ENCODE measurements at regions not wholly inside any gene's neighbourhood (a gene's known extent, or its start where the extent isn't known, plus 50 kb on each side); places are given as distances from the start of the nearest gene placed in this dataset.

DNA sequence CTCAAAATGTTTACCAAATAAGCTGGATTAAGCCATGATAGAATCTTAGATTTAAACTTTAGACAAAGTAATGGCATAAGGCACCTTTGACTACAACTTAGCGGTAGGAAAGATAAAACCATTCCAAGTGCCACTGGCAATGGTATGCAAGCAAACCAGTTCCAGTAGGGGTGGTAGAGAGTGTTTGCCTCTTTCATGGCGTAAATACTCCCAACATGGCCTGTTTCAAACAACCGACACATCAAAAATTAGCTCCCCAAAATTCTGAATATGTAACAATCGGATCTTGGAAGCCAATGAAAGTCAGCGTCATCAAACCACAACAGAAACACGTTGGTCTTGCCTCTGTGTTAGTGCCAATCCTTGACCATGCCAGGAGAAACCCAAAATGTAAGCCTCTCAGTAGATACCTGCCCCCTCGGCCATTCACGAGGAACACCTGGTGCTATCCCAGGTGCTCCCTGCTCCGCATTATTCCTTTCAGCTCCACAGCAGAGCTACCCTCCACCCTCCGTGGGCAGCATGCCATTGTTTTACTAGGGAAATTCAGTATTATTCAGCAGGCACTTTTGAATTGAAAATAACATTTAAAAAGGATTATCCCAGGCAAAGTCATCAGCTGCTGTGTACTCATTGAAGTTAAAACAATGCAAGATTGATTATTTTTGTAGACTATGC lies 307.8 kb upstream of the CDH11 start:
- Mint-ChIP-seq H3K4me1 (ENCODE audit: low read depth) (no peaks in the 10 kb centered on the region), H3K9me3 (peaks cover 10% of the 10 kb centered on the region), H3K27ac (no peak overlapping the region), H3K27me3 (no peaks in the 10 kb centered on the region), H3K36me3 (ENCODE audit: low read depth) (no peaks in the 10 kb centered on the region), H3K4me3 (no peak overlapping the region)
- no peak for DNase-seq

- Mint-ChIP-seq H3K4me1 (ENCODE audit: low read depth) (no peaks in the 10 kb centered on the region), H3K4me3 (no peak overlapping the region), H3K27me3 (no peaks in the 10 kb centered on the region), H3K27ac (no peak overlapping the region), H3K9me3 (peaks cover 27% of the 10 kb centered on the region), H3K36me3 (ENCODE audit: low read depth) (no peaks in the 10 kb centered on the region)
- DNase-seq: no peak
These were observed 304.6 kb upstream of the CDH11 start for GRCh38 chr16:65426484-65426883.

GRCh38 chr16:65422934-65423333 lies 301.1 kb upstream of the CDH11 start:
- H3K9me3 Mint-ChIP-seq: peaks cover 35% of the 10 kb centered on the region
- DNase-seq: no peak
- no peaks in the 10 kb centered on the region for H3K4me1 Mint-ChIP-seq (ENCODE audit: low read depth)
- H3K4me3 Mint-ChIP-seq: no peak overlapping the region
- no peaks in the 10 kb centered on the region for H3K36me3 Mint-ChIP-seq (ENCODE audit: low read depth)
- H3K27me3 Mint-ChIP-seq: no peaks in the 10 kb centered on the region
- H3K27ac Mint-ChIP-seq: no peak overlapping the region

- no peaks in the 10 kb centered on the region for H3K36me3 Mint-ChIP-seq (ENCODE audit: low read depth)
- no peak overlapping the region for H3K4me3 Mint-ChIP-seq
- no peak overlapping the region for H3K27ac Mint-ChIP-seq
- H3K9me3 Mint-ChIP-seq: peaks cover 38% of the 10 kb centered on the region
- H3K27me3 Mint-ChIP-seq: no peaks in the 10 kb centered on the region
- DNase-seq: no peak
- no peaks in the 10 kb centered on the region for H3K4me1 Mint-ChIP-seq (ENCODE audit: low read depth)
These were observed 299.7 kb upstream of the CDH11 start for GRCh38 chr16:65421596-65421995.

- Mint-ChIP-seq H3K4me1 (ENCODE audit: low read depth) (no peaks in the 10 kb centered on the region), H3K27ac (no peak overlapping the region)
These were observed 296.6 kb upstream of the CDH11 start for GRCh38 chr16:65418435-65418834.

GRCh38 chr16:65415460-65415859 lies 293.6 kb upstream of the CDH11 start:
- no peaks in the 10 kb centered on the region for H3K4me1 Mint-ChIP-seq (ENCODE audit: low read depth)
- H3K4me3 Mint-ChIP-seq: no peak overlapping the region
- peaks cover 18% of the 10 kb centered on the region for H3K9me3 Mint-ChIP-seq
- H3K27ac Mint-ChIP-seq: no peak overlapping the region
- no peaks in the 10 kb centered on the region for H3K27me3 Mint-ChIP-seq
- no peak for DNase-seq
- no peaks in the 10 kb centered on the region for H3K36me3 Mint-ChIP-seq (ENCODE audit: low read depth)

More at GRCh38 chr16:65418435-65418834, 296.6 kb upstream of the CDH11 start:
- DNase-seq: no peak
- Mint-ChIP-seq H3K36me3 (ENCODE audit: low read depth) (no peaks in the 10 kb centered on the region), H3K4me3 (no peak overlapping the region), H3K27me3 (no peaks in the 10 kb centered on the region), H3K9me3 (peaks cover 30% of the 10 kb centered on the region)

GRCh38 chr16:65414284-65414984 lies 292.6 kb upstream of the CDH11 start:
- DNase-seq: no peak
- Mint-ChIP-seq H3K9me3 (peaks cover 16% of the 10 kb centered on the region), H3K27ac (no peak overlapping the region), H3K36me3 (ENCODE audit: low read depth) (no peaks in the 10 kb centered on the region), H3K4me3 (no peak overlapping the region), H3K27me3 (no peaks in the 10 kb centered on the region), H3K4me1 (ENCODE audit: low read depth) (no peaks in the 10 kb centered on the region)

- Mint-ChIP-seq H3K27me3 (no peaks in the 10 kb centered on the region), H3K4me1 (ENCODE audit: low read depth) (no peaks in the 10 kb centered on the region), H3K4me3 (no peak overlapping the region), H3K27ac (no peak overlapping the region), H3K9me3 (peaks cover 12% of the 10 kb centered on the region), H3K36me3 (ENCODE audit: low read depth) (no peaks in the 10 kb centered on the region)
- DNase-seq: no peak
These were observed 292.0 kb upstream of the CDH11 start for GRCh38 chr16:65413861-65414260.

GRCh38 chr16:65410801-65411200 lies 288.9 kb upstream of the CDH11 start:
- no peaks in the 10 kb centered on the region for H3K36me3 Mint-ChIP-seq (ENCODE audit: low read depth)
- H3K27me3 Mint-ChIP-seq: no peaks in the 10 kb centered on the region
- H3K4me1 Mint-ChIP-seq (ENCODE audit: low read depth): no peaks in the 10 kb centered on the region
- peaks cover 13% of the 10 kb centered on the region for H3K9me3 Mint-ChIP-seq
- H3K27ac Mint-ChIP-seq: no peak overlapping the region
- no peak overlapping the region for H3K4me3 Mint-ChIP-seq
- no peak for DNase-seq

- H3K9me3 Mint-ChIP-seq: peaks cover 13% of the 10 kb centered on the region
- H3K36me3 Mint-ChIP-seq (ENCODE audit: low read depth): no peaks in the 10 kb centered on the region
- H3K27me3 Mint-ChIP-seq: no peaks in the 10 kb centered on the region
- H3K27ac Mint-ChIP-seq: no peak overlapping the region
- no peak for DNase-seq
- H3K4me3 Mint-ChIP-seq: no peak overlapping the region
- H3K4me1 Mint-ChIP-seq (ENCODE audit: low read depth): no peaks in the 10 kb centered on the region
These were observed 287.6 kb upstream of the CDH11 start for GRCh38 chr16:65409510-65409909.

GRCh38 chr16:65406933-65407332 lies 285.1 kb upstream of the CDH11 start:
- peaks cover 7% of the 10 kb centered on the region for H3K9me3 Mint-ChIP-seq
- H3K36me3 Mint-ChIP-seq (ENCODE audit: low read depth): no peaks in the 10 kb centered on the region
- no peak for DNase-seq
- no peak overlapping the region for H3K4me3 Mint-ChIP-seq
- H3K4me1 Mint-ChIP-seq (ENCODE audit: low read depth): no peaks in the 10 kb centered on the region
- no peak overlapping the region for H3K27ac Mint-ChIP-seq
- no peaks in the 10 kb centered on the region for H3K27me3 Mint-ChIP-seq

GRCh38 chr16:65406116-65406515 lies 284.3 kb upstream of the CDH11 start:
- DNase-seq: no peak
- Mint-ChIP-seq H3K9me3 (peaks cover 7% of the 10 kb centered on the region), H3K36me3 (ENCODE audit: low read depth) (no peaks in the 10 kb centered on the region), H3K27ac (no peak overlapping the region), H3K27me3 (no peaks in the 10 kb centered on the region), H3K4me3 (no peak overlapping the region), H3K4me1 (ENCODE audit: low read depth) (no peaks in the 10 kb centered on the region)

GRCh38 chr16:65394281-65394680 lies 272.4 kb upstream of the CDH11 start:
- no peak for DNase-seq
- no peaks in the 10 kb centered on the region for H3K27me3 Mint-ChIP-seq
- no peaks in the 10 kb centered on the region for H3K4me1 Mint-ChIP-seq (ENCODE audit: low read depth)
- no peak overlapping the region for H3K4me3 Mint-ChIP-seq
- H3K27ac Mint-ChIP-seq: no peak overlapping the region
- H3K9me3 Mint-ChIP-seq: peaks cover 15% of the 10 kb centered on the region
- no peaks in the 10 kb centered on the region for H3K36me3 Mint-ChIP-seq (ENCODE audit: low read depth)

DNA sequence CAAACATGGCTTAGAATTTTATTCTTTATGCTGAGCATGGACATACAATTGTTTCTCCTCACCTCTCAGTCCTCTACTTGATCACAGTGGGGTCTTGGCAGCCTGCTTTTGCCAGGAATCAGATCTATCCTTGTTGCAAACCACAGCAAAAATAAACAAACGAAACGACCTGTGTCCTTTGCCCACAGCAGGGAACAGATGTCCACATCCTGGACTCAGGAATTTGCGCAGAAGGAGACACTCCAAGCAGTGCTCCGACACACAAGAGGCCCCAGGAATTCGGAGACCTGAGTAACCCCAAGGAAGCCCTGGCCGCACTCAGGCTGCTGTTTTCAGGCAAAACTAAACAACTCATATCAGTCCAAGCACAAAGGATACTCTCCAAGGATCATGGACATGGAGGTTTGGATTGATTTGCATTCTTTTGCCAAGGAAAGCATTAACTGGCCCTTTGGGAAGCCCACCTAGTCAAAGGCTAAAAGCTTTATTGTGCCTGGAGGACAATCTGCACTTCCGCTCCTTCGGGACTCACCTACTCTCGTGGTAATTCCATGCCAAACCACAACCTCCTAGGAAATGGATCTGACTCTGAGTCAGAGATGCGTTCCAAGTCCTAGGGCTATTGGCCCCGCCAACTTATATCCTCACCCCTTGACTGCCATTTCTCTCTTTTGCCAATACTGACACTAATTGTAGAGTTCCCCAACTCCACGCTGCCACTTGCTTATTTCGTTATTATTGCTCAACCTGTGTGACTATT lies 271.1 kb upstream of the CDH11 start:
- no peak overlapping the region for H3K4me3 Mint-ChIP-seq
- no peak for DNase-seq
- no peaks in the 10 kb centered on the region for H3K4me1 Mint-ChIP-seq (ENCODE audit: low read depth)
- peaks cover 15% of the 10 kb centered on the region for H3K9me3 Mint-ChIP-seq
- H3K27me3 Mint-ChIP-seq: no peaks in the 10 kb centered on the region
- no peak overlapping the region for H3K27ac Mint-ChIP-seq
- H3K36me3 Mint-ChIP-seq (ENCODE audit: low read depth): no peaks in the 10 kb centered on the region

DNA sequence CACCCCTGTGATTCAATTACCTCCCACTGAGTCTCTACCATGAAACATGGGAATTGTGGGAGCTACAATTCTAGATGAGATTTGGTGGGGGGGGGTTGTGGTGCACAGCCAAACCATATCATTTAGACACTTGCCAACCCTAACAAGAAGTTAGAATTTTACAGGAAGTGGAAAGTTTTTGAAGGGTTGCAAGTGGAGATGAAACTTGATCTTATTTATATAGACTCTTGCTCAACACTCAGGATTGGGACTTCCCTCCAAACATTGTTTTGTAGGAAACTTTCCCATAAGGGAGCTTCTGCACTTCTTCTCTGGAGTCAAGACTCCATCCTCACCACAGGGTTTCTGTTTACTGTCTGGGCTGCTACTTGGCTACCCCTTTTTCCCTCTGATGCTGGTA lies 266.7 kb upstream of the CDH11 start:
- Mint-ChIP-seq H3K4me3 (no peak overlapping the region), H3K9me3 (peaks cover 14% of the 10 kb centered on the region), H3K36me3 (ENCODE audit: low read depth) (no peaks in the 10 kb centered on the region), H3K27ac (no peak overlapping the region), H3K27me3 (no peaks in the 10 kb centered on the region), H3K4me1 (ENCODE audit: low read depth) (no peaks in the 10 kb centered on the region)
- no peak for DNase-seq
